ENCODE measurements at regions not wholly inside any gene's neighbourhood (a gene's known extent, or its start where the extent isn't known, plus 50 kb on each side); places are given as distances from the start of the nearest gene placed in this dataset.

- DNase-seq (no peak), ATAC-seq (no peak)
- TF ChIP-seq, protein P1, sequence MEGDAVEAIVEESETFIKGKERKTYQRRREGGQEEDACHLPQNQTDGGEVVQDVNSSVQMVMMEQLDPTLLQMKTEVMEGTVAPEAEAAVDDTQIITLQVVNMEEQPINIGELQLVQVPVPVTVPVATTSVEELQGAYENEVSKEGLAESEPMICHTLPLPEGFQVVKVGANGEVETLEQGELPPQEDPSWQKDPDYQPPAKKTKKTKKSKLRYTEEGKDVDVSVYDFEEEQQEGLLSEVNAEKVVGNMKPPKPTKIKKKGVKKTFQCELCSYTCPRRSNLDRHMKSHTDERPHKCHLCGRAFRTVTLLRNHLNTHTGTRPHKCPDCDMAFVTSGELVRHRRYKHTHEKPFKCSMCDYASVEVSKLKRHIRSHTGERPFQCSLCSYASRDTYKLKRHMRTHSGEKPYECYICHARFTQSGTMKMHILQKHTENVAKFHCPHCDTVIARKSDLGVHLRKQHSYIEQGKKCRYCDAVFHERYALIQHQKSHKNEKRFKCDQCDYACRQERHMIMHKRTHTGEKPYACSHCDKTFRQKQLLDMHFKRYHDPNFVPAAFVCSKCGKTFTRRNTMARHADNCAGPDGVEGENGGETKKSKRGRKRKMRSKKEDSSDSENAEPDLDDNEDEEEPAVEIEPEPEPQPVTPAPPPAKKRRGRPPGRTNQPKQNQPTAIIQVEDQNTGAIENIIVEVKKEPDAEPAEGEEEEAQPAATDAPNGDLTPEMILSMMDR (IDR thresholded peaks at IDR 0.05) = no peak
- H3K9me3 ChIP-seq = no peaks in the 10 kb centered on the region
- no peaks in the 10 kb centered on the region for H3K36me3 ChIP-seq
- no peak overlapping the region for H3K27ac ChIP-seq
- no peaks in the 10 kb centered on the region for H3K27me3 ChIP-seq (ENCODE audit: low read depth)
- no peaks in the 10 kb centered on the region for H3K4me1 ChIP-seq
- intact Hi-C loops (cut with DNase I) = no loop called here
- H3K4me3 ChIP-seq = no peak overlapping the region
These were observed 71.7 kb upstream of the WDR75 start for GRCh38 chr2:189369566-189369965.

DNA sequence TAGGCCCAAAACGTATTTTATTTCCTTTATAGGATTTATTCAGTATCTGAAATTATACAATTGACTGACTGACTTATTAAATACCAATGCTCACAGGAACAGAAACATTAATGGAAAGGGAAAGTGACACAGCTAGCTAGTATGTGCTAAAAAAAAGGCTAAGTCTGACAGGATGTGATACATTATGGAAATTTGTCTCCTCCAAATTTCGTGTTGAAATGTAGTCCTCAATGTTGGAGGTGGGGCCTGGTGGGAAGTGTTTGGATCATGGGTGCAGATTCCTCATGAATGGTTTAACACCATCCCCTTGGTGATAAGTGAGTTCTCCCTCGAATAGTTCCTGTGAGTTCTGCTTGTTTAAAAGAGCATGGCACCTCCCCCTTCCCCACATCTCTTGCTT is 70.6 kb upstream of the WDR75 start:
- no peak for DNase-seq
- H3K27ac ChIP-seq = no peak overlapping the region

DNA sequence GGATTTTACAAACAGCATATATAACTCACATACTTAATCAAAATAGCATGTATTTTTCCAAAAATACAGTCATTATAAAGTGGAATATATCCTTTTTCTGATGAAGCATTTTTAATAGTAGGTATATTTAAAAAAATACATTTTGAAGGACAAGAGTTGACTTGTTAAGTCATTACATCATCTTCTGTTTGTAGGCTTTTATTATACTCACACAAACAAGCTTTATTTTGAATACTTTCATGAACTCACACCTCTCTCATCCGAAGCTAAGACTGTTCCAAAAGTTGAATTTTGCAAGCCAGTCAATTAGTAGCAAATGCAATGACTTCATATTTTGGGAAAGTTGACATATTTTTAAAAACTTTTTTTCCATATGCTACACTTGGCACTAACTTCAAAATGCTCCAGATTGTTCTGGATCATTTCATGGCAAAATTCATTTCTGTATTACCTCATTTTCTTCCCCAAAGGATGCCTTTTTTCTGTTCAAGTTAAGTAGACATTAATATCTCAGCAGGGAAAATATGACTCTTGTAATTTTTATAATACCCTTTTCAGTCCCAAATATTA is 68.5 kb upstream of the WDR75 start:
- intact Hi-C loops (cut with DNase I) = no loop called here
- DNase-seq (no peak), ATAC-seq (no peak)
- no peaks in the 10 kb centered on the region for H3K4me1 ChIP-seq
- no peak overlapping the region for H3K4me3 ChIP-seq
- no peak overlapping the region for H3K27ac ChIP-seq
- TF ChIP-seq, protein P1 (IDR thresholded peaks at IDR 0.05) = no peak
- H3K36me3 ChIP-seq = no peaks in the 10 kb centered on the region
- H3K27me3 ChIP-seq (ENCODE audit: low read depth) = no peaks in the 10 kb centered on the region
- no peaks in the 10 kb centered on the region for H3K9me3 ChIP-seq

More for the DNA sequence above, 70.6 kb upstream of the WDR75 start:
- ATAC-seq = no peak
- H3K9me3 ChIP-seq = no peaks in the 10 kb centered on the region
- no peaks in the 10 kb centered on the region for H3K4me1 ChIP-seq
- H3K27me3 ChIP-seq (ENCODE audit: low read depth) = no peaks in the 10 kb centered on the region
- no peak overlapping the region for H3K4me3 ChIP-seq
- intact Hi-C loops (cut with DNase I) = no loop called here
- no peaks in the 10 kb centered on the region for H3K36me3 ChIP-seq
- TF ChIP-seq, protein P1 (IDR thresholded peaks at IDR 0.05) = no peak

GRCh38 chr2:189374481-189374880 is 66.8 kb upstream of the WDR75 start:
- no peaks in the 10 kb centered on the region for H3K36me3 ChIP-seq
- H3K27ac ChIP-seq = no peak overlapping the region
- intact Hi-C loops (cut with DNase I) = no loop called here
- ATAC-seq = no peak
- no peak overlapping the region for H3K4me3 ChIP-seq
- H3K9me3 ChIP-seq = no peaks in the 10 kb centered on the region
- no peaks in the 10 kb centered on the region for H3K27me3 ChIP-seq (ENCODE audit: low read depth)
- DNase-seq = no peak
- TF ChIP-seq, protein P1 (IDR thresholded peaks at IDR 0.05) = no peak
- H3K4me1 ChIP-seq = no peaks in the 10 kb centered on the region

DNA sequence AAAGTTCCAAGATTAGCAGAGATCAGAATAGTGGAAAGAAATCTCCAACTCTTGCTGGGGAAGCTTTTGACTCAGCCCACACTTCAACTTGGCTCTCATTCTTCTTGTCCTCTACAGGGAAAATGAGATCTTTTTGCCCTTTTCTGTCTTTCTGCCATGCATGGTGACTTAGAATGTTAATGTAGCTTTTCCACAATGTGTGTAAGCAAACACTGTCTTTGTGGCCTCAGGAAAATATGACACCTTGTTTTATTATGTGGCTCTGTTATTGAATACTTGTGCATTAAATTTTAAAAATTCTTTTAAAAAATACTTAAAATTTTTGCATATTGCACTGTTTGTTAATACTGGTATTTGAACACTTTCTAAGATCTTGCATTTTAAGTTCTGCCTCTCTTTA is 65.4 kb upstream of the WDR75 start:
- H3K4me1 ChIP-seq = no peaks in the 10 kb centered on the region
- intact Hi-C loops (cut with DNase I) = no loop called here
- no peak overlapping the region for H3K4me3 ChIP-seq
- no peaks in the 10 kb centered on the region for H3K36me3 ChIP-seq
- H3K27me3 ChIP-seq (ENCODE audit: low read depth) = no peaks in the 10 kb centered on the region
- no peak overlapping the region for H3K27ac ChIP-seq
- TF ChIP-seq, protein P1 (IDR thresholded peaks at IDR 0.05) = no peak
- no peaks in the 10 kb centered on the region for H3K9me3 ChIP-seq
- DNase-seq = no peak
- no peak for ATAC-seq

GRCh38 chr2:189379287-189379630 is 62.0 kb upstream of the WDR75 start:
- DNase-seq = no peak
- Histone ChIP-seq H3K4me1 (no peaks in the 10 kb centered on the region), H3K9me3 (no peaks in the 10 kb centered on the region), H3K4me3 (no peak overlapping the region), H3K27ac (no peak overlapping the region), H3K36me3 (no peaks in the 10 kb centered on the region), H3K27me3 (ENCODE audit: low read depth) (no peaks in the 10 kb centered on the region)
- TF ChIP-seq, protein P1 (IDR thresholded peaks at IDR 0.05) = no peak
- intact Hi-C loops (cut with DNase I) = no loop called here
- ATAC-seq = no peak

Data from lower lobe of right lung (tissue), 2 donors.